ENCODE measurements at regions not wholly inside any gene's neighbourhood (a gene's known extent, or its start where the extent isn't known, plus 50 kb on each side); places are given as distances from the start of the nearest gene placed in this dataset.

GRCh38 chr5:173515526-173515925 is 100.9 kb downstream of the BOD1 start:
- TF ChIP-seq POLR2A (IDR thresholded peaks at IDR 0.05) (no peak), CTCF (IDR thresholded peaks at IDR 0.05) (no peak)

Measured in adrenal gland (tissue), 5 donors.